Activated CD4-positive, alpha-beta T cell treated with anti-CD3 and anti-CD28 coated beads, Interleukin-2, amount 50 U/mL, for 1 hour (primary cell): ENCODE measurements at regions not wholly inside any gene's neighbourhood (a gene's known extent, or its start where the extent isn't known, plus 50 kb on each side); places are given as distances from the start of the nearest gene placed in this dataset.

Experiments used
- DNase-seq: peaks from one replicate; pipeline ENCODE4 v3.0.0-alpha.2; 2020

DNA sequence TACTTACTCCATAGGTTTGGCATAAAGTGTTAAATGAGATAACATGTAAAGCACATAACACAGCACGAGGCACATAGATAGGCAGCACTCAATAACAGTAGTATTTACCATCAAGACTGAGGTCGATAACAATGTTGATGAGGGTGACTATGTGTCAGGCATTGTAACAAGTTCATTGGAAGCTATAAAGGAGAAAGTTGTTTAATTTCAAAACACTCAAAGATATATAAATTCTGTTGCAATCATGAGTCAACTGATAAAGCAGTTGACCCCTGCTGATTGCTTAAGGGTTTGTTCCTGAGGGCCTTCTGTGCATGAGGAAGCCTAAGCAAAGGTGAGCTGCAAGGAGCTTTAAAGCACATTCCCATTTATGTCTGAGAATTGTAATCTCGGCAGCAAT, 760.5 kb downstream of the SATB2 start:
- DNase-seq: no peak

DNA sequence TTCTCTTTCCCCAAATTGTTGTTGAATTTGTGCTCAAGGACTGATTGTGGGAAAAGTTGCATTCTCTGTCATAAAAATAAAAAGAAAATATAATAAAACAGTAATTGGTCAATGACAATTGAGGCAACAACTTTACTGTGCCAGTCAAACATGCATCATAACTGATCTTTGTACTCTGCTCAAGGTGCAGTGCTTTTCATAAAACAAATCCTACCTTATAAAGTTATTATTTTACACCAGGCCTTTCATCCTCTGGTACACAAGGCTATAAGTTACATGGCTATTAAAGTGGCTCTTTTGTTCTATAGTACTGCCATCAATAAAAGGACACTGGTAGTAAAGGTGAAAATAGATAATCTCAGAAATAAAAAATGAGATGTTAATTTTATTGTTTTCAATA, 761.9 kb downstream of the SATB2 start:
- DNase-seq: no peak

DNA sequence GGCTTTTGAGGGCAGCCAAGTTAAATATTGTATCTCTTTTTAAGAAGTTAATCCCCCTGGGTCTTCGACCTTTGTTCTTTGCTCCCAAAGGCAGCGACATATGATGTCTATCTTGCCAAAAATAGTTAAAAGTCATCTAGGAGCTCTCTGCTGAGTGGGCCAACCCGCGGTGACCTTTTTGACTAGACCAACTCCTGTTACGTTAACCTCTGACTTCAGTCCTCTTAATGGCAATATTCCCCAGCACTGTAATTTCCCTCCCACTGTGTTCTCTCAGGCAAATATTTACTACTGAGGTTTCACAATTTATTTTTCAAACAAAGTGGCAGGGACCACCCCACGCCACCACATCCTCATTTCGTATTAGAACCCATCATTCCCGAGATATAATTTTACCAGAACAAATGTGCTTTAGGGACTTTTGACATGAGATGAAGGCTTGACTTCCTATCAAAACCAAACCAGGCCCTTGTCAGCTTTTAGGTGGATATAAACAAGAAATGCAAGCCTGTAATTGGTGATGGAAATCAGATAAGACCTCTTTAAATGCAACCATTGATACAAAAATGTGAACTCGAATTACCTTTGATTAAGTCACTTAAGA, 764.7 kb downstream of the SATB2 start:
- no peak for DNase-seq

DNA sequence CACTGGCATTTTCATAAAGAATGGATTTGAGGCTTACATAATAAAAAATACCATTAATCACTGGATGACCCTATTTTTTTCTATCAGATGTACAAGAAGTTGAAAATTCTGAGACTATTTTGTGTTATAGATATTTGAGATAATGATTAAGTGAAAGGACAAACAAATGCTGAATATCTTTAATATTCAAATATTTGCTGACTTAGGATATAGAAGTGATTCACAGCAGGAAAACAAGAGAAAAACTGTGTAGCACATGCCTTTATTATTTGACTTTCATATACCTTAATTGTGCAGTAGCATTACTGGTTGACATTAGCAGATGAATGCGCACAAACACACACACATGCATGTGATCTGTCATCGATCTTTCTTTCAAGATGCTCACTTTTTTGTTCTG, 766.5 kb downstream of the SATB2 start:
- no peak for DNase-seq

DNA sequence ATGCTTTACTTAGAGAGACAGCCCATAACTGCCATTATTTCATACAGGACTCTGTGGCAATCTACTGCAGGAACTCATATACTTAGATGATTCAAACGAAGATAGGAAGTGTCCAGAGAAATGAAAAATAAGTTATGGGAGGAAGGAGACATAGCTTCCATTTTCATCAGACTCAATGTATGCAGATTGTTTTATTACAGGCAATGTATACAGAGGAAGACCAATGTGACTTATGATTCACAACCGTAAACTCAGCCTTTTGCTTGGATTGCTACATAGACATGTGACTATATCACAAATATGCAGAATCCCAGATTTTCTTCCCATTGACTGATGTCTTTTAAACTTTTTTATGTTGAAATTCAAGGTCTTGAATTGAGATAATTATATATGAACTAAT, 793.4 kb downstream of the SATB2 start:
- no peak for DNase-seq

DNA sequence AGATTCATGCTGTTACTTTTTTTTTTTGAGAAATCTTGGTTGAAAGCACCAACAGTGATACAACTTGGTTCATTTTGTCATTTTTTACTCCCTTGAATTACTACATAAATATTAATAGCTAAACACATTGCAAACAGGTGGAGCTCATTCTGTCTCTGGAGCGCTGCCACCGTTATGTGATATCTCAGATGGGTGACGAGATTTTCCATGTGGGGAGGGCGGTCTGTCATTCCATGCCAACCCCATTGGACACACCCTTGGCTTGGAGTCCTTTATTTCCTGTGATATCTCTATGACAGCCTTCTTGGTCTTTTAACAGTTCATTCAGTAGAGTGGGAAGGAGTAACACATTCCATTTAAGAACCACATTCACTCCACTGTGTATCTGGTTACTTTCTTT, 794.8 kb downstream of the SATB2 start:
- DNase-seq: no peak

DNA sequence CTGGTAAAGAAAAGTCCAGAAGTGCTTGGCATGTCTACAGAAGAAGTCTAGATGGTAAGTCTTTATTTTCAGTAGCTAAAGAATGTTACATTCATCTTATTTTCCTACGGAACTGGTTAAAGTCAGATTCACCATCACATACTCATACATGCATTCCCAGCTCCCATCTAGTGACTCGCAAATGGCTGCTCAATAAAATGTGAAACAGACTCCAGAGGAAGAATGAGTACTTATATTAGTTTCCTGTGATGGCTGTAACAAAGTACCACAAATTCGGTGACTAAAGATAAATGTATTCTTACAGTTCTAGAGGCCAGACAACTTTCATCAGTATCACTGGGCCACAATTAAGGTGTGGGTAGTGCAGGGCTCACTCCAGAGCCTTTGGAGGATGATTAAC, 797.2 kb downstream of the SATB2 start:
- no peak for DNase-seq

GRCh38 chr2:198659096-198659870, 798.5 kb downstream of the SATB2 start:
- no peak for DNase-seq

DNA sequence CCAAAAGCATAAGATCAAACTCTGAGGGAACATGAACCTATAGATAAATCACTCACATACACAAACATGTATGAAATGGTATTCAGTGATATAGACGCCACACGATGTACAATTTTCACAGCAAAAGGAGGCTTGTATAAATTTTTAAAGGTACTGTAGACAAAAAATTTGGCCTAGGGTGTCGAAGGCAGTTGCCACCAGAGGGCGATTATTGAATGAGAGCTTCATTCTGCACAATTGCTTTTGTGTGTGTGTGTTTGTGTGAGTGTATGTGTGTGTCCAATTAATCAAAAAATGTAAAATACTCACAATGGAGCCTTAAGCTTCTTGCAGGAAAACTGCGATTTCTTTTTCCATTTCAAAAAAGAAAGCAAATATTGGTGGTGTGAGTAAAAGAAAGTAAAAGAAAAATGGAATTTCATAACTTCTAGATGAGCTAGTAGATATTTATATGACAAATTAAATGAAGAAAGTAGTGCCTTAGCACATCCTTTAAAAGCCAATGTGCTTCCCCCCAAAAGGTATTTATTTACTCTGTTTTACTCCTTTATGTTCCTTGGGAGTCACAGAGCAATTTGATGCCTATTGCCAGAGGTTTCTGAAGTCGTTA, 800.1 kb downstream of the SATB2 start:
- DNase-seq: no peak

DNA sequence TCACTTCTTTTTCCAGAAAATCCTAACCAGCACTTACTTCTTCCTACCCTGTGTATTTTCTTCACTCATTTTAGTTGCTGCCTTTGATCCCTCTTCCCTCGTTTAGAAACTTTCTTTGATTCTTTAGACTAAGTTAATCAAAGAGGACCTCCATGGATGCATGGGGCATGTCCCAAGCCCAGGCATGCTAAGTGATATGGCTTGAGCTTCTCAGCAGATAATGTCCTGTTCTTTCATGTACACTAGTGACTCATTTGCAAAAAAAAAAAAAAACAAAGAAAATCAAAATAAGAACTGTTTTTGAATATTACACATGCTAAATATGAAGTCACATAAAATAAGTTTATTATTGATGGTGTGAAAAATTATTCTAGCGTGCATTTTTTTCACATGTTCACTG, 800.9 kb downstream of the SATB2 start:
- no peak for DNase-seq

DNA sequence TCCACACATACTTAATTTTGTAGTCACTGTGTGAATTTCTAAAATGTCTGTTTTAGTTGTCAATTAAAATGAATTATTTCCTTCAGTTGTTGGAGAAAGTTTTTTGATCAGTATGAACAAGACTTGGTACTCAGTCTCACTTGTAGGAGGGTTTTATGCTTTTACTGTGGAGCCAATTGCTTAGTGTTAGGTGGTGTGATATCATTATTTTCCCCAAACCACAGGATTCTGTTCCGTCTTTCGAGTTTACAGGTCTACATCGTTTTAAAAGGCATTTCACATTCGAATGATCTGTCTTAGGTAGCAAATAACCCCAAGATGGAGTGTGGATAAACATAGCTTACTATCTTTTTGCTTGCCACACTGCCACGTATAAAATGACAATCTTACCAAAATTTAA, 803.1 kb downstream of the SATB2 start:
- DNase-seq: no peak

DNA sequence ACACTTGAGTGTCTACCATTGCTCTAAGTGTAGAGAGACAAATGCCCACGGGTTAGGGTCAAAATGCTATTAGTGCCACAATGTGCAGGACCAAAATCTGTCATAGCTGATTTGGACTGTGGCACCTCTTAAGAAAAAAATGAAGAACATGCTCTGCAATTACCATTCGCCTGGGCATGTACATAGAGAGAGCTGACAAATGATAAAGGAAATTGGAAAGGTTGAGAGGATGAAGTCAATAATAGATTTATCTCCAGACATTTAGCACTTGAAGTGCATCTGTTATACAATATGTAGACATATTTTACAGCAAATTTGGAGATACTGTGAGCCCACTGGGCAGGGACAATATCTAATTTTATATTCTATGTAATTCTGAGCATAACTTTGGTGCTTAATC, 804.4 kb downstream of the SATB2 start:
- no peak for DNase-seq

DNA sequence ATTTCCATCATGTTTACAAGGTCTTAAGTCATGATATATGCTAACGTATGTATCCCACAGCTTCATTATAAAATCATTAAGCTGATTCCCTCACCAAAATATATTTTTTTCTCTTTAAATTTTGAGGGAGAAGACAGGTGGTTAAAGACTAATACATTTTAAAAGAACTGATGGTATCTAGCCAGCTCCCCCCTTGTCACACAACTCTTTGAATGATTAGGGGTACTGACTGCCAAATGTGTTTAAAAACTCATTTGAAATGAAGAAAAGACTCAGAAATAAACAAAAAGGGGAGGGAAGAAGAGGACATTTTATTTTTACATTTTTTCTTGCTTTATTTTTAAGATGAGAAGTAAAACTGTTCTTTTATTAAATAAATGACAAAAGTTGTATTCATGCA, 805.3 kb downstream of the SATB2 start:
- DNase-seq: no peak

GRCh38 chr2:198645816-198646215, 811.9 kb downstream of the SATB2 start:
- no peak for DNase-seq

DNA sequence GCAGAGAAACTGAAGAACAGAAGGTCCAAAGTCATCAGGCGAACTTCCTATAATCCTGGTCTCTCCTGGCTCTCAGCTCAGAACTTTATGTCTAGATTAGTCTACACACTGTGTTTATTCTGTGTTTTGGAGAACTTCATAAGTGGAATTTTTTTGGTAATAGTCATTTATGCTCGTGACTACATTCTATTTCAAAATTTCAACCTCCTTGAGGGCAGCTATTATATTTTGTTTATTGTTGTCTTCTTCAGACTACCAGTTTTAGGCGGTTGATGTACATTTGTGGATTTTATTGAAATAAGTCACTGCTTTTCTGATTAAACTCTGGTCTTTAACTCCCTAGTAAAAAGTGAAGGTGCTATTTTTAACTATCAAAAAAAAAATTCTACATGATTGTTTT, 816.6 kb downstream of the SATB2 start:
- DNase-seq: no peak

GRCh38 chr2:198640463-198640862, 817.3 kb downstream of the SATB2 start:
- DNase-seq: no peak

DNA sequence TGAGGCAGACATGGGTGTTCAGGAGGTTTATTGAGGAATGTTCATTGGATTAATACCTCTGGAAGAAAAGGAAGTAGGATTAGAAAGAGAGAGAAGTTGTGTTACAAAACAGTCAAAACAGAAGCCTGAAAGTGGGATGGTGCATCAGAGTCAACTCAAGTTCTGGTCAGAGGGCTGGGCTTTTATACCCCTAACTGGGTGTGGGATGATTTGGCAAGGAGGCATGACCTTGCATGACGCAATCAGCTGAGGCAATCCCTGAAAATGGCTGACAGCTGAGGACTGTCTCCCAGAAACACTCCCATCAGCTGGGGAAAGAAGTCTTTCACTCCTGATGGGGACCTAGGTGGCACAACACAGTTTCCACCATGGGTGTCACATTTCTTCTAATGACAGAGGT, 818.2 kb downstream of the SATB2 start:
- DNase-seq: no peak

- no peak for DNase-seq
Measured at GRCh38 chr2:198638577-198638976, 819.2 kb downstream of the SATB2 start.

DNA sequence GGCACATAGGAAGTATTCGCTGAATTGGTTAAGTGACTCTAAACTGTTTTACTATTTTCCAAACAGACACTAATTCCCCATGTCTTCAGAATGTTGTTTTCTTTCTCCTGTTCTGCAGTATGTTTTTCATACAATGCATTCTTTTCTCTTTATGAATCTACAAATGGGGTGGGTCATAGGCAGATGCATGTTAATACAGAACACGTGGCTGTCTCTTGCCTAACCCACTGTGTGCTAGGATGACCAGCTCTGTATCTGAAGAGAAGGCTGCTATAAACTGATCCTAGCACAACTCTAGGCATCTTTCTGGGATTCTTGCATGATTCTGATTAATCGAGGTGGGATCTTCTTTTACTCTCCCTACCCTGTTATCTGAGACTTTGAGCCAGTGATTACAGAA, 826.0 kb downstream of the PLCL1 start:
- no peak for DNase-seq

GRCh38 chr2:198628596-198628995, 824.2 kb downstream of the PLCL1 start:
- no peak for DNase-seq

DNA sequence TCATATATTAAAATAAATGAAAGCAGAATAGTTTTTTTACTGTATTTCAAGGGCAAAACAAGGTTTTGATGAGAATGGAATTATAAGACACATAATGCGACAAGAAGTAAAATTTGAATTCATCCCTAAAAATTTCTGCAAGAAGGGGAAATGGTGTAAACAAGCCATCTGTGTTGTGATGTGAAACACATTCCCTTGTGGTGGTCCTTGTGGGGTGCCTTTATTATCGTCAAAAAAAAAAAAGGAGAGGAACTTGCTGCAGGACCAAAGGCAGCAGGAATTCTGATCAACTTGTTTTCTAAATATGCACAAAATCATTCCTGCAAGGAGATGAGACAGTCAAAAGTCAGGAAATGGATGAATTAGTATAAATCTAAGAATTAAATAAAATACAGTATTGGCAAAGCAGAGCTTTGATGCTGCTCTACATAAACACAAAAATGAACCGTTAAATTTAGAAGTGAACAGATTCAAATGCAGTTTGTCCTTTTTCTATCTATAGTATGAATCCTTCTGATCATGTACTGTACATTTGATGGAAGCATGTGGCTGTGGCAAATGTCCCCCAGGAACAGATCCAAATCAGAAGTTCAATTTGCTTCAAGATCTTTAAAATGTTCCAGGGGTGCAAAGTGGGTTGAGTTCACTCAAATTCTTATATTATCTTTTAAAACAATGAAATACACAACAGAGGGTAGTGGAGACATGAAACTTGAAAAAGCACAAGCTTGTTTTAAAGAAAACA, 818.8 kb downstream of the PLCL1 start:
- no peak for DNase-seq

DNA sequence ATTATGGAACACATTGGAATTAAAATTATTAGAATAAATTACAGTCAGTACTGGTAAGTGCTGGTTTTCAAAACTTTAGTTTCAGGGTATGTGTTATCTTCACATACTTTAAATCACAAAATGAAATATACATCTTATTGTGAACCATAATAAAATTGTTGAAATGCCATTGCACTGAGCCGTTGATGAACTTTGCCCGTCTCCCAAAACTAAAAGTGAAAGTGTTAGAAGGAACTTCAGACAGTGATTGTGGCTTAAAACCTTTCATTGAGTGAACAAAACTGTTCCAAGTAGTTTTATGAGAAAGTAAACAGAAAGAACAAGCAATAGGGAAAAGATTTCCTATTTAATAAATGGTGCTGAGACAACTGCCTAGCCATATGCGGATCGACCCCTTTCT, 811.6 kb downstream of the PLCL1 start:
- DNase-seq: no peak

DNA sequence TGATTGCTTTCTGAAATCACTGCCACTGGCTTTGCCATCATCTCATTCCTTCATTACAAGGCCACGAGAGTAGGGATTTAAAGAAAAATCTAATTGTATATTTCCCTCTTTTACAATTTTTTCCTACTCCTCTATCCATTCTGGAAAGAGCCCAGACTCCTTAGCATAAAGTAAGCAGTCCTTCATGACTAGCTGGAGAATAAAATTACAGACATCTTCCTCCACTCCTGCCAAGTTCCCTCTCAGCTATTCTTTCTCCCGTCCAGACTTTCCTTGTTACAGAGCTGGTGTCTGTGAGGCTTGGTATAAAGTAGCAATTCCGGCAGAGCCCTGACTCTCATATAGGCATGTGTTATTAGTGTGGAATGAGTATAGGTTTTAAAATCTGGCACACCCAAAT, 806.8 kb downstream of the PLCL1 start:
- no peak for DNase-seq

DNA sequence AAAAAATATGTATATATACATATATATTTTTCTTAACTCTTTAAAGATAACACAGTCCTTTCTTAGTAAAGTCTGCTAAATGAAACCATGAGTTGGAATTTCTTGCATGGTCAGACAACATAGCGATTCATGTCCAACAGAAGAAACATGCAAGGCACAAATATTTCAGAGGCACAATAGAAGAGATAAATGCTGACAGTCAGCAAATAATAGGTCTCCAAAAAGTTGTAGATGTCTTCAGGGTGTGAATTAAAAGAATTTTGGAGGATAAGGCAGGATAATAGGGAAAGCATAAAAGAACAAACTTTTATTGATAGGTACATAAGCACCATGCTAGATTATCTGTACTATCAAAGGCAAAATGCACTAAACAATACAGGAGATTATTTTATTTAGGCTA, 800.2 kb downstream of the PLCL1 start:
- DNase-seq: no peak
